ENCODE measurements at regions not wholly inside any gene's neighbourhood (a gene's known extent, or its start where the extent isn't known, plus 50 kb on each side); places are given as distances from the start of the nearest gene placed in this dataset.

- H3K27me3 ChIP-seq (ENCODE audit: insufficient read depth, low read length): no peaks in the 10 kb centered on the region
- no peak overlapping the region for H3K27ac ChIP-seq (ENCODE audit: low read depth, low read length)
- no peak overlapping the region for H3K4me3 Mint-ChIP-seq
- H3K4me3 ChIP-seq (ENCODE audit: low read length in 2 of 2): no peak overlapping the region
- no peaks in the 10 kb centered on the region for H3K4me1 Mint-ChIP-seq
- peaks cover 0 to 3% (median 0%) of the 10 kb centered on the region in 8 donors for H3K9me3 Mint-ChIP-seq
- H3K36me3 ChIP-seq (ENCODE audit: insufficient read depth, low read length): no peaks in the 10 kb centered on the region
- no peaks in the 10 kb centered on the region for H3K9me3 ChIP-seq (ENCODE audit: control insufficient read depth in 1 of 2, low read length in 2 of 2)
- H3K4me1 ChIP-seq (ENCODE audit: insufficient read depth, low read length): no peaks in the 10 kb centered on the region
- DNase-seq: no peak
- POLR2A ChIA-PET (ENCODE audit: partially characterized antibody): no interaction called here
- CTCF ChIA-PET (ENCODE audit: partially characterized antibody): interaction anchor here (0.7 kb wide), 1 partner anchor 9 kb away, joined by 3 read pairs; no protein-coding TSS in a partner anchor
- no peak overlapping the region for H3K27ac Mint-ChIP-seq
- intact Hi-C loops (cut with micrococcal nuclease): no loop called here
- H3K27me3 Mint-ChIP-seq: peaks cover 23 to 39% of the 10 kb centered on the region in 2 donors
- no peaks in the 10 kb centered on the region for H3K36me3 Mint-ChIP-seq
Observed at GRCh38 chr6:90654806-90655205, 67.9 kb upstream of the MAP3K7 start.

GRCh38 chr6:90654166-90654565 lies 67.3 kb upstream of the MAP3K7 start:
- ChIA-PET CTCF (ENCODE audit: partially characterized antibody) (no interaction called here), POLR2A (ENCODE audit: partially characterized antibody) (no interaction called here)
- H3K4me3 Mint-ChIP-seq: no peak overlapping the region
- H3K36me3 Mint-ChIP-seq: no peaks in the 10 kb centered on the region
- peaks cover 0 to 1% (median 0%) of the 10 kb centered on the region in 8 donors for H3K9me3 Mint-ChIP-seq
- intact Hi-C loops (cut with micrococcal nuclease): no loop called here
- no peak overlapping the region for H3K27ac Mint-ChIP-seq
- H3K27me3 ChIP-seq (ENCODE audit: insufficient read depth, low read length): no peaks in the 10 kb centered on the region
- H3K4me3 ChIP-seq (ENCODE audit: low read length in 2 of 2): no peak overlapping the region
- H3K36me3 ChIP-seq (ENCODE audit: insufficient read depth, low read length): no peaks in the 10 kb centered on the region
- no peak overlapping the region for H3K27ac ChIP-seq (ENCODE audit: low read depth, low read length)
- peaks cover 21 to 35% of the 10 kb centered on the region in 2 donors for H3K27me3 Mint-ChIP-seq
- H3K9me3 ChIP-seq (ENCODE audit: control insufficient read depth in 1 of 2, low read length in 2 of 2): no peaks in the 10 kb centered on the region
- DNase-seq: no peak
- no peaks in the 10 kb centered on the region for H3K4me1 ChIP-seq (ENCODE audit: insufficient read depth, low read length)
- no peaks in the 10 kb centered on the region for H3K4me1 Mint-ChIP-seq

GRCh38 chr6:90653750-90654149 lies 66.9 kb upstream of the MAP3K7 start:
- no peaks in the 10 kb centered on the region for H3K27me3 ChIP-seq (ENCODE audit: insufficient read depth, low read length)
- H3K27ac ChIP-seq (ENCODE audit: low read depth, low read length): no peak overlapping the region
- peaks cover 0 to 1% (median 0%) of the 10 kb centered on the region in 8 donors for H3K9me3 Mint-ChIP-seq
- H3K4me3 ChIP-seq (ENCODE audit: low read length in 2 of 2): no peak overlapping the region
- ChIA-PET POLR2A (ENCODE audit: partially characterized antibody) (no interaction called here), CTCF (ENCODE audit: partially characterized antibody) (no interaction called here)
- no peaks in the 10 kb centered on the region for H3K4me1 ChIP-seq (ENCODE audit: insufficient read depth, low read length)
- intact Hi-C loops (cut with micrococcal nuclease): no loop called here
- DNase-seq: no peak
- no peaks in the 10 kb centered on the region for H3K9me3 ChIP-seq (ENCODE audit: control insufficient read depth in 1 of 2, low read length in 2 of 2)
- H3K27me3 Mint-ChIP-seq: peaks cover 17 to 32% of the 10 kb centered on the region in 2 donors
- no peaks in the 10 kb centered on the region for H3K36me3 Mint-ChIP-seq
- H3K27ac Mint-ChIP-seq: no peak overlapping the region
- H3K4me3 Mint-ChIP-seq: no peak overlapping the region
- no peaks in the 10 kb centered on the region for H3K4me1 Mint-ChIP-seq
- H3K36me3 ChIP-seq (ENCODE audit: insufficient read depth, low read length): no peaks in the 10 kb centered on the region

- H3K27me3 Mint-ChIP-seq: peaks cover 11 to 28% of the 10 kb centered on the region in 2 donors
- no peaks in the 10 kb centered on the region for H3K27me3 ChIP-seq (ENCODE audit: insufficient read depth, low read length)
- H3K36me3 Mint-ChIP-seq: no peaks in the 10 kb centered on the region
- no peak for DNase-seq
- H3K27ac Mint-ChIP-seq: no peak overlapping the region
- H3K4me1 ChIP-seq (ENCODE audit: insufficient read depth, low read length): no peaks in the 10 kb centered on the region
- no peaks in the 10 kb centered on the region for H3K9me3 Mint-ChIP-seq
- no peak overlapping the region for H3K27ac ChIP-seq (ENCODE audit: low read depth, low read length)
- H3K4me3 ChIP-seq (ENCODE audit: low read length in 2 of 2): no peak overlapping the region
- ChIA-PET POLR2A (ENCODE audit: partially characterized antibody) (no interaction called here), CTCF (ENCODE audit: partially characterized antibody) (no interaction called here)
- no peaks in the 10 kb centered on the region for H3K36me3 ChIP-seq (ENCODE audit: insufficient read depth, low read length)
- intact Hi-C loops (cut with micrococcal nuclease): no loop called here
- no peak overlapping the region for H3K4me3 Mint-ChIP-seq
- no peaks in the 10 kb centered on the region for H3K9me3 ChIP-seq (ENCODE audit: control insufficient read depth in 1 of 2, low read length in 2 of 2)
- H3K4me1 Mint-ChIP-seq: no peaks in the 10 kb centered on the region
Observed at GRCh38 chr6:90650041-90650940, 63.4 kb upstream of the MAP3K7 start.

- intact Hi-C loops (cut with micrococcal nuclease): no loop called here
Observed at GRCh38 chr6:90648873-90649272, 62.0 kb upstream of the MAP3K7 start.

GRCh38 chr6:90646940-90647339 lies 60.1 kb upstream of the MAP3K7 start:
- peaks cover 8 to 18% of the 10 kb centered on the region in 2 donors for H3K27me3 Mint-ChIP-seq
- CTCF ChIA-PET (ENCODE audit: partially characterized antibody): no interaction called here

More at GRCh38 chr6:90648873-90649272, 62.0 kb upstream of the MAP3K7 start:
- Histone ChIP-seq H3K27me3 (ENCODE audit: insufficient read depth, low read length) (no peaks in the 10 kb centered on the region), H3K9me3 (ENCODE audit: control insufficient read depth in 1 of 2, low read length in 2 of 2) (no peaks in the 10 kb centered on the region), H3K27ac (ENCODE audit: low read depth, low read length) (no peak overlapping the region), H3K4me3 (ENCODE audit: low read length in 2 of 2) (no peak overlapping the region), H3K4me1 (ENCODE audit: insufficient read depth, low read length) (no peaks in the 10 kb centered on the region), H3K36me3 (ENCODE audit: insufficient read depth, low read length) (no peaks in the 10 kb centered on the region)
- Mint-ChIP-seq H3K36me3 (no peaks in the 10 kb centered on the region), H3K4me1 (no peaks in the 10 kb centered on the region), H3K27ac (no peak overlapping the region), H3K27me3 (peaks cover 7 to 21% of the 10 kb centered on the region in 2 donors), H3K9me3 (no peaks in the 10 kb centered on the region), H3K4me3 (no peak overlapping the region)
- DNase-seq: no peak
- POLR2A ChIA-PET (ENCODE audit: partially characterized antibody): no interaction called here
- CTCF ChIA-PET (ENCODE audit: partially characterized antibody): interaction anchor here (1.1 kb wide), 1 partner anchor 14 kb away, joined by 3 read pairs; no protein-coding TSS in a partner anchor

GRCh38 chr6:90645634-90646033 lies 58.8 kb upstream of the MAP3K7 start:
- no peaks in the 10 kb centered on the region for H3K36me3 ChIP-seq (ENCODE audit: insufficient read depth, low read length)
- no peak overlapping the region for H3K27ac ChIP-seq (ENCODE audit: low read depth, low read length)
- POLR2A ChIA-PET (ENCODE audit: partially characterized antibody): no interaction called here
- H3K4me1 ChIP-seq (ENCODE audit: insufficient read depth, low read length): no peaks in the 10 kb centered on the region
- Mint-ChIP-seq H3K4me1 (no peaks in the 10 kb centered on the region), H3K36me3 (no peaks in the 10 kb centered on the region), H3K27me3 (peaks cover 8 to 17% of the 10 kb centered on the region in 2 donors), H3K4me3 (no peak overlapping the region), H3K27ac (no peak overlapping the region), H3K9me3 (no peaks in the 10 kb centered on the region)
- intact Hi-C loops (cut with micrococcal nuclease): no loop called here
- H3K27me3 ChIP-seq (ENCODE audit: insufficient read depth, low read length): no peaks in the 10 kb centered on the region
- no peak overlapping the region for H3K4me3 ChIP-seq (ENCODE audit: low read length in 2 of 2)
- CTCF ChIA-PET (ENCODE audit: partially characterized antibody): no interaction called here
- no peak for DNase-seq
- no peaks in the 10 kb centered on the region for H3K9me3 ChIP-seq (ENCODE audit: control insufficient read depth in 1 of 2, low read length in 2 of 2)

More at GRCh38 chr6:90646940-90647339, 60.1 kb upstream of the MAP3K7 start:
- Histone ChIP-seq H3K36me3 (ENCODE audit: insufficient read depth, low read length) (no peaks in the 10 kb centered on the region), H3K4me3 (ENCODE audit: low read length in 2 of 2) (no peak overlapping the region), H3K27me3 (ENCODE audit: insufficient read depth, low read length) (no peaks in the 10 kb centered on the region), H3K4me1 (ENCODE audit: insufficient read depth, low read length) (no peaks in the 10 kb centered on the region), H3K27ac (ENCODE audit: low read depth, low read length) (no peak overlapping the region), H3K9me3 (ENCODE audit: control insufficient read depth in 1 of 2, low read length in 2 of 2) (no peaks in the 10 kb centered on the region)
- H3K36me3 Mint-ChIP-seq: no peaks in the 10 kb centered on the region
- no peak for DNase-seq
- H3K4me1 Mint-ChIP-seq: no peaks in the 10 kb centered on the region
- no peak overlapping the region for H3K4me3 Mint-ChIP-seq
- intact Hi-C loops (cut with micrococcal nuclease): no loop called here
- H3K9me3 Mint-ChIP-seq: no peaks in the 10 kb centered on the region
- H3K27ac Mint-ChIP-seq: no peak overlapping the region
- POLR2A ChIA-PET (ENCODE audit: partially characterized antibody): no interaction called here
